ENCODE measurements at regions not wholly inside any gene's neighbourhood (a gene's known extent, or its start where the extent isn't known, plus 50 kb on each side); places are given as distances from the start of the nearest gene placed in this dataset.

GRCh38 chr2:122055521-122055931 is 300.1 kb downstream of the TSN start:
- Mint-ChIP-seq H3K4me3 (no peak overlapping the region), H3K27me3 (no peaks in the 10 kb centered on the region), H3K9me3 (ENCODE audit: insufficient read depth) (no peaks in the 10 kb centered on the region), H3K4me1 (no peaks in the 10 kb centered on the region), H3K27ac (no peak overlapping the region)
- intact Hi-C loops (cut with micrococcal nuclease) = no loop called here
- no peaks in the 10 kb centered on the region for H3K9me3 ChIP-seq (ENCODE audit: control extremely low read depth in 1 of 3, control insufficient read depth in 2 of 3, insufficient read depth in 1 of 3, low read length in 2 of 3)
- H3K4me1 ChIP-seq (ENCODE audit: control insufficient read depth in 2 of 2, insufficient read depth in 2 of 2, low read length in 2 of 2) = no peaks in the 10 kb centered on the region
- ChIA-PET CTCF (no interaction called here), POLR2A (no interaction called here)
- no peaks in the 10 kb centered on the region for H3K79me2 ChIP-seq (ENCODE audit: control insufficient read depth, insufficient read depth, low read length)
- H4K20me1 ChIP-seq (ENCODE audit: control insufficient read depth, insufficient read depth, low read length, poor library complexity, severe bottlenecking) = no peaks in the 10 kb centered on the region
- no peak overlapping the region for H3K9ac ChIP-seq (ENCODE audit: low read length)
- ATAC-seq (ENCODE audit: low read depth) (no peak), DNase-seq (no peak)
- TF ChIP-seq EZH2 (IDR thresholded peaks at IDR 0.05; ENCODE audit: borderline replicate concordance, insufficient read depth, low read depth, low read length, poor library complexity, severe bottlenecking) (no peak), CTCF (IDR thresholded peaks at IDR 0.05) (no peak)
- H3K4me3 ChIP-seq (ENCODE audit: control extremely low read depth in 1 of 5, extremely low read depth in 1 of 5, insufficient read depth in 1 of 5, low read depth in 2 of 5, low read length in 4 of 5) = no peak overlapping the region
- no peaks in the 10 kb centered on the region for H3K36me3 ChIP-seq (replicated peaks in 1 of 2; ENCODE audit: control extremely low read depth in 1 of 2, control insufficient read depth in 1 of 2, extremely low read depth in 1 of 2, insufficient read depth in 2 of 2, low read length in 1 of 2)
- H3K27ac ChIP-seq (ENCODE audit: low read length in 2 of 2) = no peak overlapping the region
- peaks cover 0 to 4% (median 0%) of the 10 kb centered on the region in 4 experiments for H3K27me3 ChIP-seq (replicated peaks in 1 of 4; ENCODE audit: control extremely low read depth in 1 of 4, control insufficient read depth in 3 of 4, insufficient read depth in 4 of 4, low read length in 3 of 4)
- H3K4me2 ChIP-seq (replicated peaks; ENCODE audit: low read depth, low read length, poor library complexity, severe bottlenecking) = no peak overlapping the region
- WGBS (ENCODE audit: insufficient coverage) = 18% methylated on average over 3 of the region's 4 CpGs
- H2AFZ ChIP-seq (ENCODE audit: insufficient read depth, low read depth, low read length, poor library complexity, severe bottlenecking) = no peak overlapping the region

GRCh38 chr2:122056853-122057252 is 301.4 kb downstream of the TSN start:
- ATAC-seq (ENCODE audit: low read depth) = no peak
- DNase-seq = no peak
- Histone ChIP-seq H3K79me2 (ENCODE audit: control insufficient read depth, insufficient read depth, low read length) (no peaks in the 10 kb centered on the region), H3K9ac (ENCODE audit: low read length) (no peak overlapping the region), H3K4me2 (replicated peaks; ENCODE audit: low read depth, low read length, poor library complexity, severe bottlenecking) (no peak overlapping the region), H3K9me3 (ENCODE audit: control extremely low read depth in 1 of 3, control insufficient read depth in 2 of 3, insufficient read depth in 1 of 3, low read length in 2 of 3) (no peaks in the 10 kb centered on the region), H3K4me1 (ENCODE audit: control insufficient read depth in 2 of 2, insufficient read depth in 2 of 2, low read length in 2 of 2) (no peaks in the 10 kb centered on the region), H3K27ac (ENCODE audit: low read length in 2 of 2) (no peak overlapping the region), H3K36me3 (replicated peaks in 1 of 2; ENCODE audit: control extremely low read depth in 1 of 2, control insufficient read depth in 1 of 2, extremely low read depth in 1 of 2, insufficient read depth in 2 of 2, low read length in 1 of 2) (no peaks in the 10 kb centered on the region), H4K20me1 (ENCODE audit: control insufficient read depth, insufficient read depth, low read length, poor library complexity, severe bottlenecking) (no peaks in the 10 kb centered on the region), H3K4me3 (ENCODE audit: control extremely low read depth in 1 of 5, extremely low read depth in 1 of 5, insufficient read depth in 1 of 5, low read depth in 2 of 5, low read length in 4 of 5) (no peak overlapping the region), H3K27me3 (replicated peaks in 1 of 4; ENCODE audit: control extremely low read depth in 1 of 4, control insufficient read depth in 3 of 4, insufficient read depth in 4 of 4, low read length in 3 of 4) (peaks cover 0 to 4% (median 0%) of the 10 kb centered on the region in 4 experiments), H2AFZ (ENCODE audit: insufficient read depth, low read depth, low read length, poor library complexity, severe bottlenecking) (no peak overlapping the region)
- Mint-ChIP-seq H3K27me3 (no peaks in the 10 kb centered on the region), H3K4me1 (no peaks in the 10 kb centered on the region), H3K9me3 (ENCODE audit: insufficient read depth) (no peaks in the 10 kb centered on the region), H3K4me3 (no peak overlapping the region), H3K27ac (no peak overlapping the region)
- TF ChIP-seq CTCF (IDR thresholded peaks at IDR 0.05) = no peak
- ChIA-PET POLR2A (no interaction called here), CTCF (no interaction called here)
- no CpG with 5 or more reads among the region's 2 CpGs for WGBS (ENCODE audit: insufficient coverage)
- intact Hi-C loops (cut with micrococcal nuclease) = no loop called here
